ENCODE measurements at regions not wholly inside any gene's neighbourhood (a gene's known extent, or its start where the extent isn't known, plus 50 kb on each side); places are given as distances from the start of the nearest gene placed in this dataset.
"Not testable (repeated sequence)": the region's sequence is repeated elsewhere in the genome, so short reads cannot be mapped to it uniquely, and the experiment has no call there.

DNA sequence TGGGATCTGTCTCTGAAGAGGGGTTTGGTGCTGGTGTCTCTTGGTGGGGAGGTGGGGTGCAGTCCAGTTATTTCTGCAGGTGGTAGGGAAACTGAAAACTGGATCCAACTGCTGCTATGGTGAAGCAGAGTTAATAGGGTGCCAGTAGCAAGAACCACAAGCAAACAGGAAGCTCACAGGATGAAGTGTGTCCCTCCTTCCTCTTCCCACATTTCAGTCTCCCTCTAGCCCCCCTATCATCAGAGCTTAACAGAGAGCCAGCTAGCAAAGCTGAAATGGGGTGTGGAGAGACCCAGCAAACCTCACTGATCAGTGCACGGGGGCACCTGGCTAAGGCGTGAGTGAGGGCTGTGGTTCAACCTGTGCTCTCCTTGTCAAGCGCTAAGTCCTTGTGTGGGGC, 69.1 kb upstream of the C12orf71 start:
- no peak for DNase-seq (ENCODE audit: low spot score)
- no peak for TF ChIP-seq CTCF (IDR thresholded peaks at IDR 0.05; ENCODE audit: extremely low read depth, missing control alignments)

DNA sequence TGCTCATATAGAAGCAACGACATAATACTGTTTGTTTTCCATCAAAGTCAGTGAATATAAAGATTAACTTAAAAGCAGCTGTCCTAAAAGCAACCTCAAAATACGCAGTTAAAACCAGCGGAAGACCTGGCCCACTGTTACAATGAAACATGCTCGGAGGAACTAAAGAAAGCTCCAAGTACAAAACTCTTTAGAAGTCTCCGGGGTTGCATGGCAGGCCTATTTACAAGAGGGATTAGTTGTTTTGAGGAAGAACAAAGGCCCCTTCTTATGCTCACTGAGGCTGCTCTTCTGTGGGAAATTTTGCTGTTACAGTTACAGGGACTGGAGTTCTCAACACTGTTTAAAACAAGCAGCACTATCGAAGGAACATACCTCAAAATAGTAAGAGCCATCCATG, 75.9 kb upstream of the C12orf71 start:
- DNase-seq (ENCODE audit: low spot score): no peak
- TF ChIP-seq CTCF (IDR thresholded peaks at IDR 0.05; ENCODE audit: extremely low read depth, missing control alignments): no peak

- no peak for DNase-seq (ENCODE audit: low spot score)
- TF ChIP-seq CTCF (IDR thresholded peaks at IDR 0.05; ENCODE audit: extremely low read depth, missing control alignments): no peak
These were observed 79.3 kb upstream of the C12orf71 start for GRCh38 chr12:27161458-27162228.

DNA sequence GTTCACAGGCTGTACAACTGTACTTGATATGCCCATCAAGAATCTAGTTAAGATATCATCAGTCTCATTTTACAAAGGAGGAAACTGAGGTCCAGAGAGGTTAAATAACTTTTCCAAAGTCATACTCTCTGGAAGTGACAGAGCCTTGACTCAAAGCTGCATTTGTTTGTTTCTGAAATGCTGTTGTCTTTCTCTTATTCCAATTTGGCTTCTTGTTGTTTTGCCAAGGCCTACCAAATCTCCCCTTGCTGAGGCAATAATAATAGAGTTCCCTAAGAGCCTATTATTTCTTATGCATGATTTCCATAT, 79.8 kb upstream of the C12orf71 start:
- no peak for TF ChIP-seq CTCF (IDR thresholded peaks at IDR 0.05; ENCODE audit: extremely low read depth, missing control alignments)

DNA sequence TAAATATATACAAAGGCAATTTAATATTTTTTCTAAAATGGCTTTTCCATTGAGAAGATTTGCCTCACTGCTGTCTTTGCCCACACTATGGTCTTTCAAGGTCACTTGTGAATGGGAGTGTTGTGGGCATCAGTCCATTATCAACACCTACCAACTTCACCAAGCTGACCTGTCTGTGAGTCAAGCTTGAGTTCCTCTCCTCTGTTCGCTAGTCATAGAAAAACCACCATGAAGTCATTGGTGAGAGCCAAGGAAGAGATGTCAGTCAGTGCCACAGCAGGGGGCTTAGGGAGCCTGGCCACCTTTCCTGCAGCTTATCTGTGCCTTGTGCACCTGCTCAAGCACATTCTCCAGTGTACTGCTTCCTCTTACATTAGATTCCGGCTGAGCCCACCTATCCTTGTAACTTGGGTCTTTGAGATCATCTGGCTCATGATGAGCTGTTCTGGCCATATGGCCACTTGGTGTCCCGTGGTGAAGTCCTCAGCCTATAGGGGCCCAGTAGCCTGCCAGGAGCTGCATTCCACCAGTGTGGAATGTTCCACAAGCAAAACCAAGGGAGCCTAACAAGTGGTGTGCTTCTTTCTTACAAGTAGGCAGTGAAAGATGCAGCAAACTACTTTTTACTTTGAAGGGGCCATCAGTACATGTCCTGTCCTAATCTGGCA, 80.8 kb upstream of the C12orf71 start:
- no peak for DNase-seq (ENCODE audit: low spot score)
- no peak for TF ChIP-seq CTCF (IDR thresholded peaks at IDR 0.05; ENCODE audit: extremely low read depth, missing control alignments)

More for the DNA sequence above, 79.8 kb upstream of the C12orf71 start:
- DNase-seq (ENCODE audit: low spot score): no peak

DNA sequence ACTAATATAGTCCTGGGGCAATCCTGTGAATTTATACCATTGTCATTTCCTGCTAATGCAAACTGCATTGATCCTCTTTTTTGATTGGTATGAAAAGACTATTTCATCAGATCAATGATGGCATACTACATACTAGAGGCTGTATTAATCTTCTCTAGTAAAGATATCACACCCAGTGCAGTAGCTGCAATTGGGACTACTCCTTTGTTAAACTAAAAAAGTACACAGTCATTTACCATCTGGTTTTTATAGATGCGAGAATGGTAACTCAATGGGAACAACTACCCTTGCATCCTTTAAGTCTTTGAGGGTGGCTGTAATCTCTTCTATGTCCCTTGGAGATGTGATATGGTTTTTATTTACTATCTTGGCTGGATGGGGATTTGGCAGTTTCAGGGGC, 80.2 kb upstream of the STK38L start:
- no peak for TF ChIP-seq CTCF (IDR thresholded peaks at IDR 0.05; ENCODE audit: extremely low read depth, missing control alignments)

DNA sequence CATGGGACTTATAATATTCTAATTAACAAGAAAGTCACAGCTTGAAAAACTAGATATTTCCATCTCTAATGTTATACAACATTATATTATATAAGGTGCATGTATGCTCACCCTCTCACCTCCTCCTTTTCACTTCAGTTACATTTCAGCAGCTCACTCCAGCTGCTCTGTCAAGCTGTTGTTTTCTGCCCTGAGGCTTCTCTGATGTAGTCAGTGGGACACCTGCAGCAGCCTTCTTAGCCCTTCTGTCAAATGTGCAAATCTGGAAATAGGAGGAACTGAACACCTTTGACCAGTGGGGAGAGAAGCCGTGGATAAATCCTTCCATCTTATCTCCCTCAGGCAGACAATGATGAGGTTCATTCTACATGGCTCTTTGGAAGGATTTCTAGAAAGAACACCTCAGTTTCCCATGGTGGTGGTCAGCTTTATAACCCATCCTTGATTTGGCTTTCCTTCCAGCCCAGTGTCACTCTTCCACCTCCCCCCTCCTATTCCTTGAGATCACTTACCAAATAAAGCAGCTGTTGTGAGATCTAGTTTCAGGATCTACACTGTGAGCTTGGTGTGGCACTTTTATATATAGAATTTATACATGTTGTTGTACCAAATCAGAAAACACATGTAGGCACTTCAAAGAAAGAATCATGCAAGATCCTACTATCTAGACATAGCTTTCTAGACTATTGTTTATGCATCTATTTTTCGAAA, 79.6 kb upstream of the STK38L start:
- DNase-seq (ENCODE audit: low spot score): no peak
- TF ChIP-seq CTCF (IDR thresholded peaks at IDR 0.05; ENCODE audit: extremely low read depth, missing control alignments): no peak

More for the DNA sequence above, 80.2 kb upstream of the STK38L start:
- no peak for DNase-seq (ENCODE audit: low spot score)

GRCh38 chr12:27165958-27166357, 78.1 kb upstream of the STK38L start:
- DNase-seq (ENCODE audit: low spot score): not testable (repeated sequence)

GRCh38 chr12:27171494-27171893, 72.6 kb upstream of the STK38L start:
- DNase-seq (ENCODE audit: low spot score): not testable (repeated sequence)

All from GM20000 (cell line).